A673 (cell line): ENCODE measurements at regions not wholly inside any gene's neighbourhood (a gene's known extent, or its start where the extent isn't known, plus 50 kb on each side); places are given as distances from the start of the nearest gene placed in this dataset.

ENCODE experiments used
- BruUV-seq: library from RNA; stranded (reverse); fragments of 400-500 nt; replicated peaks from 2 replicates; lab custom pipeline; 2021; lab: Mats Ljungman, UMichigan
- CTCF ChIA-PET: fragments of 300-600 bp; sonication (Branson Sonifier 250); formaldehyde crosslinking; loops from one replicate; lab custom pipeline; 2022; ENCODE audit warnings: antibody characterized with exemption; lab: Charles Lee
- POLR2A ChIA-PET: fragments of 300-600 bp; sonication (Branson Sonifier 250); formaldehyde crosslinking; loops from one replicate; lab custom pipeline; 2022; ENCODE audit warnings: antibody characterized with exemption; ENCODE audit not compliant: low non-redundant PET; lab: Charles Lee
- DNase-seq: peaks from one replicate; pipeline ENCODE4 v3.0.0-alpha.2; 2015; ENCODE audit warnings: low spot score
- H3K27ac ChIP-seq: fragments of 200-600 bp; sonication (generic); 2 replicates; pipeline ENCODE4 v1.5.1; 2016; ENCODE audit warnings: mixed run types, low read depth, mild to moderate bottlenecking, mixed read lengths, antibody characterized with exemption, low read length; ENCODE audit not compliant: poor library complexity, severe bottlenecking
- H3K27me3 ChIP-seq: fragments of 200-600 bp; sonication (generic); replicated peaks from 2 replicates; pipeline ENCODE4 v1.6.1; 2017; ENCODE audit warnings: mixed run types, low read depth, mild to moderate bottlenecking, mixed read lengths, antibody characterized with exemption, low read length; ENCODE audit not compliant: insufficient read depth, poor library complexity
- H3K36me3 ChIP-seq: fragments of 200-600 bp; sonication (generic); 2 replicates; pipeline ENCODE4 v1.6.1; 2016; ENCODE audit warnings: mixed run types, mild to moderate bottlenecking, mixed read lengths, antibody characterized with exemption, low read length; ENCODE audit not compliant: insufficient read depth, poor library complexity, severe bottlenecking
- H3K4me1 ChIP-seq: fragments of 200-600 bp; sonication (generic); 2 replicates; pipeline ENCODE4 v1.6.1; 2017; ENCODE audit warnings: mixed run types, mild to moderate bottlenecking, mixed read lengths, antibody characterized with exemption, low read length; ENCODE audit not compliant: insufficient read depth, poor library complexity, severe bottlenecking
- H3K4me3 ChIP-seq: fragments of 200-600 bp; sonication (generic); 2 replicates; pipeline ENCODE4 v1.5.1; 2016; ENCODE audit warnings: low read depth, mixed run types, mild to moderate bottlenecking, mixed read lengths, low read length; ENCODE audit not compliant: poor library complexity, severe bottlenecking
- H3K9me3 ChIP-seq: fragments of 200-600 bp; sonication (generic); 2 replicates; pipeline ENCODE4 v1.6.1; 2016; ENCODE audit warnings: mixed run types, low read depth, mild to moderate bottlenecking, mixed read lengths, antibody characterized with exemption, low read length; ENCODE audit not compliant: poor library complexity, severe bottlenecking
- CTCF ChIP-seq: fragments of 300-800, 200-600 bp; sonication (generic); conservative IDR thresholded peaks from 2 replicates; pipeline ENCODE4 v1.5.1; 2017; ENCODE audit warnings: low read depth, mild to moderate bottlenecking, antibody characterized with exemption, low read length, moderate library complexity, mixed read lengths
- EZH2 ChIP-seq: fragments of 200-600 bp; sonication (generic); IDR thresholded peaks from 2 replicates; pipeline ENCODE4 v1.6.1; 2017; ENCODE audit warnings: borderline replicate concordance, low read depth, mild to moderate bottlenecking, mixed read lengths, antibody characterized with exemption, low read length; ENCODE audit not compliant: poor library complexity, severe bottlenecking
- intact Hi-C: fragments of 100-400 bp; cut with micrococcal nuclease; formaldehyde crosslinking; loops from one replicate; pipeline ENCODE4 v1.10.0; 2022; ENCODE audit not compliant: unreplicated experiment

- CTCF ChIA-PET = no interaction called here
- DNase-seq = no peak
- H3K27me3 ChIP-seq = no peaks in the 10 kb centered on the region
- POLR2A ChIA-PET = no interaction called here
- no peak overlapping the region for H3K4me3 ChIP-seq
- BruUV-seq = no TSS peak
- intact Hi-C loops = no loop called here
- H3K9me3 ChIP-seq = peaks cover 4% of the 10 kb centered on the region
- no peak overlapping the region for H3K27ac ChIP-seq
- no peaks in the 10 kb centered on the region for H3K36me3 ChIP-seq
- TF ChIP-seq CTCF (no peak), EZH2 (no peak)
- H3K4me1 ChIP-seq = peaks cover 11% of the 10 kb centered on the region
Measured at GRCh38 chr18:10036479-10036878, 122.7 kb downstream of the VAPA start.

- Histone ChIP-seq H3K36me3 (no peaks in the 10 kb centered on the region), H3K4me3 (no peak overlapping the region), H3K9me3 (peaks cover 7% of the 10 kb centered on the region), H3K4me1 (peaks cover 11% of the 10 kb centered on the region), H3K27ac (no peak overlapping the region), H3K27me3 (no peaks in the 10 kb centered on the region)
- intact Hi-C loops = no loop called here
- BruUV-seq = no TSS peak
- TF ChIP-seq EZH2 = no peak
- no peak for TF ChIP-seq CTCF
- CTCF ChIA-PET = no interaction called here
- DNase-seq = no peak
- POLR2A ChIA-PET = no interaction called here
Measured at GRCh38 chr18:10037181-10037580, 123.4 kb downstream of the VAPA start.

- no peaks in the 10 kb centered on the region for H3K36me3 ChIP-seq
- H3K4me3 ChIP-seq = no peak overlapping the region
- CTCF ChIA-PET = no interaction called here
- no peak for DNase-seq
- no peaks in the 10 kb centered on the region for H3K27me3 ChIP-seq
- POLR2A ChIA-PET = no interaction called here
- H3K27ac ChIP-seq = no peak overlapping the region
- TF ChIP-seq CTCF (no peak), EZH2 (no peak)
- H3K9me3 ChIP-seq = peaks cover 7% of the 10 kb centered on the region
- intact Hi-C loops = no loop called here
- no TSS peak for BruUV-seq
- H3K4me1 ChIP-seq = peaks cover 11% of the 10 kb centered on the region
Measured at GRCh38 chr18:10038268-10038667, 124.5 kb downstream of the VAPA start.
